ENCODE measurements at regions not wholly inside any gene's neighbourhood (a gene's known extent, or its start where the extent isn't known, plus 50 kb on each side); places are given as distances from the start of the nearest gene placed in this dataset.

GRCh38 chr6:4403828-4404227, 268.5 kb upstream of the ECI2 start:
- Histone ChIP-seq H3K27me3 (ENCODE audit: control insufficient read depth, insufficient read depth, low read length) (no peaks in the 10 kb centered on the region), H3K27ac (ENCODE audit: insufficient read depth, low read length, poor library complexity, severe bottlenecking) (no peak overlapping the region), H3K4me1 (ENCODE audit: control insufficient read depth, insufficient read depth, low read length, poor library complexity, severe bottlenecking) (no peaks in the 10 kb centered on the region), H3K4me3 (ENCODE audit: low read depth, low read length) (no peak overlapping the region), H3K9me3 (ENCODE audit: control insufficient read depth in 2 of 2, low read length in 2 of 2) (no peaks in the 10 kb centered on the region), H3K36me3 (ENCODE audit: control insufficient read depth, insufficient read depth, low read length) (no peaks in the 10 kb centered on the region)
- Mint-ChIP-seq H3K4me3 (no peak overlapping the region), H3K36me3 (no peaks in the 10 kb centered on the region), H3K9me3 (peaks cover 0 to 8% (median 0%) of the 10 kb centered on the region in 7 donors), H3K27me3 (peaks cover 9% of the 10 kb centered on the region), H3K4me1 (no peaks in the 10 kb centered on the region), H3K27ac (no peak overlapping the region)
- DNase-seq, result no peak
- no peak for ATAC-seq (ENCODE audit: low read depth in 2 of 2)

GRCh38 chr6:4403023-4403752, 267.8 kb upstream of the ECI2 start:
- no peak overlapping the region for H3K27ac Mint-ChIP-seq
- DNase-seq, result no peak
- H3K9me3 Mint-ChIP-seq, result peaks cover 0 to 3% (median 0%) of the 10 kb centered on the region in 7 donors
- ATAC-seq (ENCODE audit: low read depth in 2 of 2), result no peak
- Histone ChIP-seq H3K27me3 (ENCODE audit: control insufficient read depth, insufficient read depth, low read length) (no peaks in the 10 kb centered on the region), H3K9me3 (ENCODE audit: control insufficient read depth in 2 of 2, low read length in 2 of 2) (no peaks in the 10 kb centered on the region), H3K27ac (ENCODE audit: insufficient read depth, low read length, poor library complexity, severe bottlenecking) (no peak overlapping the region), H3K4me3 (ENCODE audit: low read depth, low read length) (no peak overlapping the region), H3K4me1 (ENCODE audit: control insufficient read depth, insufficient read depth, low read length, poor library complexity, severe bottlenecking) (no peaks in the 10 kb centered on the region), H3K36me3 (ENCODE audit: control insufficient read depth, insufficient read depth, low read length) (no peaks in the 10 kb centered on the region)
- peaks cover 9% of the 10 kb centered on the region for H3K27me3 Mint-ChIP-seq
- no peaks in the 10 kb centered on the region for H3K36me3 Mint-ChIP-seq
- no peaks in the 10 kb centered on the region for H3K4me1 Mint-ChIP-seq
- no peak overlapping the region for H3K4me3 Mint-ChIP-seq

- no peaks in the 10 kb centered on the region for H3K36me3 ChIP-seq (ENCODE audit: control insufficient read depth, insufficient read depth, low read length)
- H3K9me3 ChIP-seq (ENCODE audit: control insufficient read depth in 2 of 2, low read length in 2 of 2), result no peaks in the 10 kb centered on the region
- DNase-seq (no peak), ATAC-seq (ENCODE audit: low read depth in 2 of 2) (no peak)
- Mint-ChIP-seq H3K27me3 (peaks cover 9% of the 10 kb centered on the region), H3K4me3 (no peak overlapping the region), H3K9me3 (peaks cover 0 to 2% (median 0%) of the 10 kb centered on the region in 7 donors), H3K27ac (no peak overlapping the region), H3K36me3 (no peaks in the 10 kb centered on the region), H3K4me1 (no peaks in the 10 kb centered on the region)
- no peaks in the 10 kb centered on the region for H3K27me3 ChIP-seq (ENCODE audit: control insufficient read depth, insufficient read depth, low read length)
- H3K4me1 ChIP-seq (ENCODE audit: control insufficient read depth, insufficient read depth, low read length, poor library complexity, severe bottlenecking), result no peaks in the 10 kb centered on the region
- no peak overlapping the region for H3K27ac ChIP-seq (ENCODE audit: insufficient read depth, low read length, poor library complexity, severe bottlenecking)
- no peak overlapping the region for H3K4me3 ChIP-seq (ENCODE audit: low read depth, low read length)
Measured at GRCh38 chr6:4402477-4402976, 267.2 kb upstream of the ECI2 start.

GRCh38 chr6:4401408-4402368, 266.3 kb upstream of the ECI2 start:
- Mint-ChIP-seq H3K4me1 (no peaks in the 10 kb centered on the region), H3K27me3 (peaks cover 9% of the 10 kb centered on the region), H3K9me3 (peaks cover 0 to 2% (median 0%) of the 10 kb centered on the region in 7 donors), H3K36me3 (no peaks in the 10 kb centered on the region), H3K4me3 (no peak overlapping the region), H3K27ac (no peak overlapping the region)
- H3K27ac ChIP-seq (ENCODE audit: insufficient read depth, low read length, poor library complexity, severe bottlenecking), result no peak overlapping the region
- ATAC-seq (ENCODE audit: low read depth in 2 of 2) (no peak), DNase-seq (no peak)
- no peak overlapping the region for H3K4me3 ChIP-seq (ENCODE audit: low read depth, low read length)
- H3K36me3 ChIP-seq (ENCODE audit: control insufficient read depth, insufficient read depth, low read length), result no peaks in the 10 kb centered on the region
- H3K9me3 ChIP-seq (ENCODE audit: control insufficient read depth in 2 of 2, low read length in 2 of 2), result no peaks in the 10 kb centered on the region
- H3K4me1 ChIP-seq (ENCODE audit: control insufficient read depth, insufficient read depth, low read length, poor library complexity, severe bottlenecking), result no peaks in the 10 kb centered on the region
- H3K27me3 ChIP-seq (ENCODE audit: control insufficient read depth, insufficient read depth, low read length), result no peaks in the 10 kb centered on the region

- H3K9me3 Mint-ChIP-seq, result no peaks in the 10 kb centered on the region
- no peaks in the 10 kb centered on the region for H3K36me3 Mint-ChIP-seq
- H3K4me3 Mint-ChIP-seq, result no peak overlapping the region
- Histone ChIP-seq H3K4me1 (ENCODE audit: control insufficient read depth, insufficient read depth, low read length, poor library complexity, severe bottlenecking) (no peaks in the 10 kb centered on the region), H3K27ac (ENCODE audit: insufficient read depth, low read length, poor library complexity, severe bottlenecking) (no peak overlapping the region), H3K27me3 (ENCODE audit: control insufficient read depth, insufficient read depth, low read length) (no peaks in the 10 kb centered on the region), H3K36me3 (ENCODE audit: control insufficient read depth, insufficient read depth, low read length) (no peaks in the 10 kb centered on the region), H3K4me3 (ENCODE audit: low read depth, low read length) (no peak overlapping the region), H3K9me3 (ENCODE audit: control insufficient read depth in 2 of 2, low read length in 2 of 2) (no peaks in the 10 kb centered on the region)
- H3K27me3 Mint-ChIP-seq, result peaks cover 9% of the 10 kb centered on the region
- no peak overlapping the region for H3K27ac Mint-ChIP-seq
- no peaks in the 10 kb centered on the region for H3K4me1 Mint-ChIP-seq
- ATAC-seq (ENCODE audit: low read depth in 2 of 2), result no peak
- DNase-seq, result no peak
Measured at GRCh38 chr6:4399656-4400055, 264.3 kb upstream of the ECI2 start.

- no peak overlapping the region for H3K27ac ChIP-seq (ENCODE audit: insufficient read depth, low read length, poor library complexity, severe bottlenecking)
- no peak overlapping the region for H3K4me3 Mint-ChIP-seq
- peaks cover 9% of the 10 kb centered on the region for H3K27me3 Mint-ChIP-seq
- no peak overlapping the region for H3K27ac Mint-ChIP-seq
- H3K27me3 ChIP-seq (ENCODE audit: control insufficient read depth, insufficient read depth, low read length), result no peaks in the 10 kb centered on the region
- DNase-seq (no peak), ATAC-seq (ENCODE audit: low read depth in 2 of 2) (no peak)
- H3K9me3 Mint-ChIP-seq, result no peaks in the 10 kb centered on the region
- no peaks in the 10 kb centered on the region for H3K36me3 Mint-ChIP-seq
- no peaks in the 10 kb centered on the region for H3K36me3 ChIP-seq (ENCODE audit: control insufficient read depth, insufficient read depth, low read length)
- H3K9me3 ChIP-seq (ENCODE audit: control insufficient read depth in 2 of 2, low read length in 2 of 2), result no peaks in the 10 kb centered on the region
- no peaks in the 10 kb centered on the region for H3K4me1 ChIP-seq (ENCODE audit: control insufficient read depth, insufficient read depth, low read length, poor library complexity, severe bottlenecking)
- H3K4me3 ChIP-seq (ENCODE audit: low read depth, low read length), result no peak overlapping the region
- no peaks in the 10 kb centered on the region for H3K4me1 Mint-ChIP-seq
Measured at GRCh38 chr6:4398791-4399190, 263.4 kb upstream of the ECI2 start.

GRCh38 chr6:4397307-4397706, 261.9 kb upstream of the ECI2 start:
- Mint-ChIP-seq H3K27ac (no peak overlapping the region), H3K27me3 (peaks cover 9% of the 10 kb centered on the region), H3K9me3 (no peaks in the 10 kb centered on the region), H3K4me3 (no peak overlapping the region), H3K36me3 (no peaks in the 10 kb centered on the region), H3K4me1 (no peaks in the 10 kb centered on the region)
- Histone ChIP-seq H3K36me3 (ENCODE audit: control insufficient read depth, insufficient read depth, low read length) (no peaks in the 10 kb centered on the region), H3K4me1 (ENCODE audit: control insufficient read depth, insufficient read depth, low read length, poor library complexity, severe bottlenecking) (no peaks in the 10 kb centered on the region), H3K4me3 (ENCODE audit: low read depth, low read length) (no peak overlapping the region), H3K27me3 (ENCODE audit: control insufficient read depth, insufficient read depth, low read length) (no peaks in the 10 kb centered on the region), H3K27ac (ENCODE audit: insufficient read depth, low read length, poor library complexity, severe bottlenecking) (no peak overlapping the region), H3K9me3 (ENCODE audit: control insufficient read depth in 2 of 2, low read length in 2 of 2) (no peaks in the 10 kb centered on the region)
- ATAC-seq (ENCODE audit: low read depth in 2 of 2), result no peak
- no peak for DNase-seq
